Caco-2 (cell line): ENCODE measurements at regions not wholly inside any gene's neighbourhood (a gene's known extent, or its start where the extent isn't known, plus 50 kb on each side); places are given as distances from the start of the nearest gene placed in this dataset.

Source experiments
- BruUV-seq: library from RNA; stranded (reverse); fragments of 400-500 nt; replicated peaks from 2 replicates; lab custom pipeline; 2021; lab: Mats Ljungman, UMichigan
- CTCF ChIA-PET: fragments of 300-600 bp; sonication (Branson Sonifier 250); formaldehyde crosslinking; loops from one replicate; lab custom pipeline; 2022; ENCODE audit warnings: antibody characterized with exemption; lab: Charles Lee
- POLR2A ChIA-PET: fragments of 300-600 bp; sonication (Branson Sonifier 250); formaldehyde crosslinking; loops from one replicate; lab custom pipeline; 2022; ENCODE audit warnings: antibody characterized with exemption; lab: Charles Lee
- DNase-seq, 2 experiments: peaks; one replicate each; pipeline versions ENCODE4 v3.0.0 to v3.0.0-alpha.2; 2020 to 2022
- H3K27me3 ChIP-seq: replicated peaks from 2 replicates; pipeline ENCODE4 v1.6.0; 2011; ENCODE audit warnings: low read length; ENCODE audit not compliant: control insufficient read depth, insufficient read depth
- H3K36me3 ChIP-seq: 2 replicates; pipeline ENCODE4 v1.5.1; 2011; ENCODE audit warnings: low read length; ENCODE audit not compliant: control insufficient read depth, insufficient read depth
- H3K4me1 ChIP-seq: fragments of 250-450 bp; sonication (Bioruptor Pico); 2 replicates; pipeline ENCODE4 v1.5.1; 2020; ENCODE audit warnings: mild to moderate bottlenecking
- H3K4me3 ChIP-seq: 2 replicates; pipeline ENCODE4 v1.5.1; 2011; ENCODE audit warnings: low read depth, mild to moderate bottlenecking, control low read depth, low read length
- H3K9me3 ChIP-seq: fragments of 250-450 bp; sonication (Bioruptor Pico); 2 replicates; pipeline ENCODE4 v1.5.1; 2020; ENCODE audit warnings: mild to moderate bottlenecking, moderate library complexity
- H3K27ac Mint-ChIP-seq: one replicate; pipeline ENCODE4 v1.8.0; 2022; ENCODE audit warnings: mixed read lengths; ENCODE audit not compliant: unreplicated experiment
- H3K27me3 Mint-ChIP-seq: one replicate; pipeline ENCODE4 v1.8.0; 2022; ENCODE audit warnings: mixed read lengths; ENCODE audit not compliant: insufficient read depth, unreplicated experiment
- H3K36me3 Mint-ChIP-seq: one replicate; pipeline ENCODE4 v1.8.0; 2022; ENCODE audit warnings: mild to moderate bottlenecking, mixed read lengths; ENCODE audit not compliant: insufficient read depth, unreplicated experiment
- H3K4me1 Mint-ChIP-seq: one replicate; pipeline ENCODE4 v1.8.0; 2022; ENCODE audit warnings: low read depth, mixed read lengths; ENCODE audit not compliant: unreplicated experiment
- H3K4me3 Mint-ChIP-seq: one replicate; pipeline ENCODE4 v1.8.0; 2022; ENCODE audit warnings: mild to moderate bottlenecking, moderate library complexity, mixed read lengths; ENCODE audit not compliant: unreplicated experiment
- H3K9me3 Mint-ChIP-seq: one replicate; pipeline ENCODE4 v1.8.0; 2022; ENCODE audit warnings: mixed read lengths; ENCODE audit not compliant: unreplicated experiment
- CTCF ChIP-seq, 2 experiments: fragments of 200-600 bp in 1 of 2; IDR thresholded peaks; 1 replicate in 1 of 2; 2 replicates in 1 of 2; pipeline versions ENCODE4 v1.5.1 to v1.8.0; 2011 to 2022; ENCODE audit warnings: antibody characterized with exemption in 1 of 2, control low read depth in 1 of 2, inconsistent platforms in 1 of 2, low read depth in 1 of 2, low read length in 1 of 2, mild to moderate bottlenecking in 1 of 2, moderate library complexity in 1 of 2; ENCODE audit not compliant: insufficient read depth in 1 of 2, severe bottlenecking in 1 of 2, unreplicated experiment in 1 of 2
- intact Hi-C: fragments of 100-400 bp; cut with micrococcal nuclease; formaldehyde crosslinking; loops from one replicate; pipeline ENCODE4 v1.10.0; 2022; ENCODE audit not compliant: unreplicated experiment

DNA sequence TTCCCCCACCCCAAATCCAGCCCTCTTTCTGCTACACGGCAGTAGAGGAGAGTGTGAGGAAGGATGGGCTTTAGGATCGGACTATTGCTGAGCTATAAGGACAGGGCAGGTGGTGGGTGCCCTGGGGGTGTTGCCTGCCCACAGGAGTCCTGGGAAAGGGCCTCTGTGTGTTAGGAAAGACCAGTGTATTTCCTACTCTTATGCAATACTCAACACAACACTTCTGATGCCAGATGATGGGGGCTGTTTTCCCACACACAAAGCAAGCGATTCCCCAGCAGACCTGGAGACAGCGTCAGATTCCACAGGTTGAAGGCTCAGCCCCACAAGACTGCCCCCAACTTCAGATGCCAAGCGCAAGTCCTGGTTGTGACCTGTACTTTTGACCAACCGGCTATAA, 91.0 kb upstream of the LCLAT1 start:
- no peaks in the 10 kb centered on the region for H3K4me1 ChIP-seq
- no peaks in the 10 kb centered on the region for H3K9me3 ChIP-seq
- Mint-ChIP-seq H3K4me1 (no peaks in the 10 kb centered on the region), H3K27me3 (no peaks in the 10 kb centered on the region), H3K9me3 (no peaks in the 10 kb centered on the region), H3K4me3 (no peak overlapping the region), H3K27ac (no peak overlapping the region), H3K36me3 (no peaks in the 10 kb centered on the region)
- H3K27me3 ChIP-seq: no peaks in the 10 kb centered on the region
- TF ChIP-seq CTCF (IDR thresholded peaks at IDR 0.05; ENCODE audit: insufficient read depth in 1 of 2, low read depth in 1 of 2, low read length in 1 of 2, severe bottlenecking in 1 of 2, unreplicated experiment in 1 of 2): no peak
- no peak overlapping the region for H3K4me3 ChIP-seq
- CTCF ChIA-PET: no interaction called here
- BruUV-seq: no TSS peak
- H3K36me3 ChIP-seq: no peaks in the 10 kb centered on the region
- DNase-seq: no peak
- POLR2A ChIA-PET: interaction anchor here (1.0 kb wide), 1 partner anchor 10 kb away, joined by 3 read pairs; no protein-coding TSS in a partner anchor
- intact Hi-C loops: no loop called here

DNA sequence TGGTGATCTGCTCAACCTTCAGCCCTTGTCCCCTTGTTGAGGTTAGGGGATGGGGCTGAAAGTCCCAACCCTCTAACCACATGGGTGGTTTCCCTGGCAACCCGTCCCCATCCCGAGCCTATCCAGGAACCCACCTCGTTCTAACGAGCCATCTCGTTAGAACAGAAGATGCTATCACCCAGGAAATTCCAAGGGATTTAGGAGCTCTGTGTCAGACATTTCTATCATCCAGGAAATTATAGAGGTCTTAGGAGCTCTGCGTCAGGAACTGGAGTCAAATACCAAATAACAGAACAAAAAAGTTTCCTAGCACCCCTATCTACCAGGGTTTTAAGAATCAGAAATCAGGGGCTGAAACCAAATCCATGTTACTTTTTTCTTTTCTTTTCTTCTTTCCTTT, 90.3 kb upstream of the LCLAT1 start:
- Histone ChIP-seq H3K36me3 (no peaks in the 10 kb centered on the region), H3K4me3 (no peak overlapping the region), H3K9me3 (no peaks in the 10 kb centered on the region), H3K4me1 (peaks cover 1% of the 10 kb centered on the region), H3K27me3 (no peaks in the 10 kb centered on the region)
- no peak overlapping the region for H3K27ac Mint-ChIP-seq
- ChIA-PET POLR2A (no interaction called here), CTCF (no interaction called here)
- no peaks in the 10 kb centered on the region for H3K9me3 Mint-ChIP-seq
- DNase-seq: no peak
- no peak for TF ChIP-seq CTCF (IDR thresholded peaks at IDR 0.05; ENCODE audit: insufficient read depth in 1 of 2, low read depth in 1 of 2, low read length in 1 of 2, severe bottlenecking in 1 of 2, unreplicated experiment in 1 of 2)
- H3K27me3 Mint-ChIP-seq: no peaks in the 10 kb centered on the region
- no peaks in the 10 kb centered on the region for H3K36me3 Mint-ChIP-seq
- no peaks in the 10 kb centered on the region for H3K4me1 Mint-ChIP-seq
- intact Hi-C loops: no loop called here
- BruUV-seq: no TSS peak
- no peak overlapping the region for H3K4me3 Mint-ChIP-seq

- Mint-ChIP-seq H3K27me3 (no peaks in the 10 kb centered on the region), H3K4me3 (no peak overlapping the region), H3K27ac (no peak overlapping the region), H3K9me3 (no peaks in the 10 kb centered on the region), H3K4me1 (peaks cover 8% of the 10 kb centered on the region), H3K36me3 (no peaks in the 10 kb centered on the region)
- ChIA-PET CTCF (no interaction called here), POLR2A (no interaction called here)
- Histone ChIP-seq H3K4me1 (peaks cover 17% of the 10 kb centered on the region), H3K9me3 (no peaks in the 10 kb centered on the region), H3K4me3 (no peak overlapping the region), H3K36me3 (no peaks in the 10 kb centered on the region), H3K27me3 (no peaks in the 10 kb centered on the region)
- no peak for TF ChIP-seq CTCF (IDR thresholded peaks at IDR 0.05; ENCODE audit: insufficient read depth in 1 of 2, low read depth in 1 of 2, low read length in 1 of 2, severe bottlenecking in 1 of 2, unreplicated experiment in 1 of 2)
- no TSS peak for BruUV-seq
- no peak for DNase-seq
- intact Hi-C loops: no loop called here
These were observed 88.7 kb upstream of the LCLAT1 start for GRCh38 chr2:30358351-30358750.
